CD8-positive, alpha-beta memory T cell (primary cell): ENCODE measurements at regions not wholly inside any gene's neighbourhood (a gene's known extent, or its start where the extent isn't known, plus 50 kb on each side); places are given as distances from the start of the nearest gene placed in this dataset.

Experiments
- CTCF ChIA-PET: fragments of 350-600 bp; sonication (Branson Sonifier 250); formaldehyde crosslinking; loops from one replicate; lab custom pipeline; 2021; ENCODE audit warnings: antibody characterized with exemption; lab: Charles Lee
- POLR2A ChIA-PET: fragments of 350-600 bp; sonication (Branson Sonifier 250); formaldehyde crosslinking; loops from one replicate; lab custom pipeline; 2021; ENCODE audit warnings: antibody characterized with exemption; lab: Charles Lee
- DNase-seq, 5 donors: peaks; one replicate each; pipeline versions ENCODE4 v3.0.0 to v3.0.0-alpha.2; 2020 to 2022; ENCODE audit warnings: mixed read lengths in 1 of 5
- H3K27ac ChIP-seq: one replicate; pipeline ENCODE4 v1.7.0; 2013; ENCODE audit warnings: low read depth, mild to moderate bottlenecking, low read length, moderate library complexity
- H3K27me3 ChIP-seq: 2 replicates; pipeline ENCODE4 v1.7.0; 2013; ENCODE audit warnings: low read length, mild to moderate bottlenecking; ENCODE audit not compliant: insufficient read depth, poor library complexity, severe bottlenecking
- H3K36me3 ChIP-seq: 2 replicates; pipeline ENCODE4 v1.7.0; 2013; ENCODE audit warnings: mild to moderate bottlenecking, low read length, moderate library complexity; ENCODE audit not compliant: insufficient read depth
- H3K4me1 ChIP-seq: 2 replicates; pipeline ENCODE4 v1.7.0; 2013; ENCODE audit warnings: mild to moderate bottlenecking, low read length, moderate library complexity; ENCODE audit not compliant: insufficient read depth
- H3K4me3 ChIP-seq: 2 replicates; pipeline ENCODE4 v1.7.0; 2013; ENCODE audit warnings: mild to moderate bottlenecking, low read length
- H3K9me3 ChIP-seq: 2 replicates; pipeline ENCODE4 v1.7.0; 2013; ENCODE audit warnings: mild to moderate bottlenecking, low read length
- H3K27ac Mint-ChIP-seq, 8 donors: one replicate each; pipeline ENCODE4 v1.8.0; 2020 to 2021; ENCODE audit warnings: mixed read lengths in 8 of 8, mild to moderate bottlenecking in 6 of 8, inconsistent platforms in 3 of 8, moderate library complexity in 3 of 8
- H3K27me3 Mint-ChIP-seq, 2 donors: one replicate each; pipeline ENCODE4 v1.8.0; 2020 to 2021; ENCODE audit warnings: mixed read lengths in 2 of 2, mild to moderate bottlenecking in 1 of 2, moderate library complexity in 1 of 2
- H3K36me3 Mint-ChIP-seq, 3 donors: one replicate each; pipeline ENCODE4 v1.8.0; 2020 to 2021; ENCODE audit warnings: mixed read lengths in 3 of 3, inconsistent platforms in 1 of 3, mild to moderate bottlenecking in 1 of 3
- H3K4me1 Mint-ChIP-seq, 3 donors: one replicate each; pipeline ENCODE4 v1.8.0; 2020 to 2021; ENCODE audit warnings: mixed read lengths in 3 of 3, inconsistent platforms in 1 of 3, mild to moderate bottlenecking in 1 of 3
- H3K4me3 Mint-ChIP-seq, 7 donors: one replicate each; pipeline ENCODE4 v1.8.0; 2020 to 2021; ENCODE audit warnings: mixed read lengths in 7 of 7, mild to moderate bottlenecking in 6 of 7, moderate library complexity in 4 of 7, inconsistent platforms in 2 of 7
- H3K9me3 Mint-ChIP-seq, 5 donors: one replicate each; pipeline ENCODE4 v1.8.0; 2020 to 2022; ENCODE audit warnings: mixed read lengths in 5 of 5, mild to moderate bottlenecking in 3 of 5, moderate library complexity in 2 of 5, inconsistent platforms in 1 of 5

- ChIA-PET CTCF (no interaction called here), POLR2A (no interaction called here)
- Histone ChIP-seq H3K36me3 (no peaks in the 10 kb centered on the region), H3K4me3 (no peak overlapping the region), H3K27me3 (no peaks in the 10 kb centered on the region), H3K4me1 (no peaks in the 10 kb centered on the region), H3K9me3 (no peaks in the 10 kb centered on the region), H3K27ac (no peak overlapping the region)
- H3K4me3 Mint-ChIP-seq, result no peak overlapping the region
- no peak for DNase-seq
- H3K36me3 Mint-ChIP-seq, result no peaks in the 10 kb centered on the region
- peaks cover 3 to 9% (median 5%) of the 10 kb centered on the region in 5 donors for H3K9me3 Mint-ChIP-seq
- no peaks in the 10 kb centered on the region for H3K4me1 Mint-ChIP-seq
- no peak overlapping the region for H3K27ac Mint-ChIP-seq
- no peaks in the 10 kb centered on the region for H3K27me3 Mint-ChIP-seq
These were observed 510.9 kb downstream of the ZNF608 start for GRCh38 chr5:124235576-124235975.

- Mint-ChIP-seq H3K4me1 (no peaks in the 10 kb centered on the region), H3K36me3 (no peaks in the 10 kb centered on the region), H3K9me3 (peaks cover 2 to 9% (median 5%) of the 10 kb centered on the region in 5 donors)
These were observed 511.5 kb downstream of the ZNF608 start for GRCh38 chr5:124234770-124235562.

GRCh38 chr5:124234022-124234769 lies 512.2 kb downstream of the ZNF608 start:
- CTCF ChIA-PET, result no interaction called here
- Histone ChIP-seq H3K27me3 (no peaks in the 10 kb centered on the region), H3K9me3 (no peaks in the 10 kb centered on the region), H3K4me3 (no peak overlapping the region), H3K36me3 (no peaks in the 10 kb centered on the region), H3K27ac (no peak overlapping the region), H3K4me1 (no peaks in the 10 kb centered on the region)
- DNase-seq, result no peak
- Mint-ChIP-seq H3K27me3 (no peaks in the 10 kb centered on the region), H3K9me3 (peaks cover 2 to 5% (median 4%) of the 10 kb centered on the region in 5 donors), H3K4me3 (no peak overlapping the region), H3K4me1 (no peaks in the 10 kb centered on the region), H3K36me3 (no peaks in the 10 kb centered on the region), H3K27ac (no peak overlapping the region)
- POLR2A ChIA-PET, result no interaction called here

More at GRCh38 chr5:124234770-124235562, 511.5 kb downstream of the ZNF608 start:
- ChIA-PET POLR2A (no interaction called here), CTCF (no interaction called here)
- Histone ChIP-seq H3K4me3 (no peak overlapping the region), H3K27ac (no peak overlapping the region), H3K27me3 (no peaks in the 10 kb centered on the region), H3K36me3 (no peaks in the 10 kb centered on the region), H3K4me1 (no peaks in the 10 kb centered on the region), H3K9me3 (no peaks in the 10 kb centered on the region)
- Mint-ChIP-seq H3K27me3 (no peaks in the 10 kb centered on the region), H3K4me3 (no peak overlapping the region), H3K27ac (no peak overlapping the region)
- no peak for DNase-seq

GRCh38 chr5:124232515-124232914 lies 513.9 kb downstream of the ZNF608 start:
- no peaks in the 10 kb centered on the region for H3K36me3 Mint-ChIP-seq
- Histone ChIP-seq H3K36me3 (no peaks in the 10 kb centered on the region), H3K4me1 (no peaks in the 10 kb centered on the region)

GRCh38 chr5:124231802-124232201 lies 514.6 kb downstream of the ZNF608 start:
- Histone ChIP-seq H3K27ac (no peak overlapping the region), H3K9me3 (no peaks in the 10 kb centered on the region), H3K36me3 (no peaks in the 10 kb centered on the region), H3K27me3 (no peaks in the 10 kb centered on the region), H3K4me1 (no peaks in the 10 kb centered on the region), H3K4me3 (no peak overlapping the region)
- Mint-ChIP-seq H3K4me1 (no peaks in the 10 kb centered on the region), H3K9me3 (peaks cover 0 to 8% (median 3%) of the 10 kb centered on the region in 5 donors), H3K36me3 (no peaks in the 10 kb centered on the region), H3K27ac (no peak overlapping the region), H3K4me3 (no peak overlapping the region), H3K27me3 (no peaks in the 10 kb centered on the region)
- ChIA-PET POLR2A (no interaction called here), CTCF (no interaction called here)
- no peak for DNase-seq

More at GRCh38 chr5:124232515-124232914, 513.9 kb downstream of the ZNF608 start:
- H3K4me1 Mint-ChIP-seq, result no peaks in the 10 kb centered on the region
- no peak overlapping the region for H3K27ac ChIP-seq
- no peak overlapping the region for H3K4me3 Mint-ChIP-seq
- no peaks in the 10 kb centered on the region for H3K27me3 ChIP-seq
- POLR2A ChIA-PET, result no interaction called here
- no peak for DNase-seq
- H3K9me3 Mint-ChIP-seq, result peaks cover 0 to 4% (median 3%) of the 10 kb centered on the region in 5 donors
- CTCF ChIA-PET, result no interaction called here
- no peaks in the 10 kb centered on the region for H3K9me3 ChIP-seq
- no peak overlapping the region for H3K4me3 ChIP-seq
- no peak overlapping the region for H3K27ac Mint-ChIP-seq
- no peaks in the 10 kb centered on the region for H3K27me3 Mint-ChIP-seq

GRCh38 chr5:124231230-124231629 lies 515.2 kb downstream of the ZNF608 start:
- H3K4me3 Mint-ChIP-seq, result no peak overlapping the region
- no peaks in the 10 kb centered on the region for H3K27me3 Mint-ChIP-seq
- no peaks in the 10 kb centered on the region for H3K27me3 ChIP-seq
- no peaks in the 10 kb centered on the region for H3K36me3 ChIP-seq
- CTCF ChIA-PET, result no interaction called here
- POLR2A ChIA-PET, result no interaction called here
- H3K27ac ChIP-seq, result no peak overlapping the region
- H3K9me3 ChIP-seq, result no peaks in the 10 kb centered on the region
- no peaks in the 10 kb centered on the region for H3K36me3 Mint-ChIP-seq
- H3K27ac Mint-ChIP-seq, result no peak overlapping the region
- H3K4me1 Mint-ChIP-seq, result no peaks in the 10 kb centered on the region
- DNase-seq, result no peak
- H3K4me3 ChIP-seq, result no peak overlapping the region
- peaks cover 0 to 9% (median 2%) of the 10 kb centered on the region in 5 donors for H3K9me3 Mint-ChIP-seq
- H3K4me1 ChIP-seq, result no peaks in the 10 kb centered on the region

GRCh38 chr5:124230456-124230855 lies 516.0 kb downstream of the ZNF608 start:
- Histone ChIP-seq H3K4me3 (no peak overlapping the region), H3K27ac (no peak overlapping the region), H3K4me1 (no peaks in the 10 kb centered on the region), H3K27me3 (no peaks in the 10 kb centered on the region), H3K36me3 (no peaks in the 10 kb centered on the region), H3K9me3 (no peaks in the 10 kb centered on the region)
- DNase-seq, result no peak
- H3K4me1 Mint-ChIP-seq, result no peaks in the 10 kb centered on the region
- CTCF ChIA-PET, result no interaction called here
- no peak overlapping the region for H3K4me3 Mint-ChIP-seq
- no peaks in the 10 kb centered on the region for H3K27me3 Mint-ChIP-seq
- peaks cover 0 to 9% (median 2%) of the 10 kb centered on the region in 5 donors for H3K9me3 Mint-ChIP-seq
- no peaks in the 10 kb centered on the region for H3K36me3 Mint-ChIP-seq
- POLR2A ChIA-PET, result no interaction called here
- H3K27ac Mint-ChIP-seq, result no peak overlapping the region

GRCh38 chr5:124229352-124229751 lies 517.1 kb downstream of the ZNF608 start:
- no peaks in the 10 kb centered on the region for H3K36me3 Mint-ChIP-seq
- POLR2A ChIA-PET, result no interaction called here

More at GRCh38 chr5:124229352-124229751, 517.1 kb downstream of the ZNF608 start:
- no peak overlapping the region for H3K4me3 Mint-ChIP-seq
- no peaks in the 10 kb centered on the region for H3K27me3 Mint-ChIP-seq
- DNase-seq, result no peak
- CTCF ChIA-PET, result no interaction called here
- H3K9me3 Mint-ChIP-seq, result peaks cover 0 to 9% (median 3%) of the 10 kb centered on the region in 5 donors
- Histone ChIP-seq H3K36me3 (no peaks in the 10 kb centered on the region), H3K4me1 (no peaks in the 10 kb centered on the region), H3K9me3 (no peaks in the 10 kb centered on the region), H3K27me3 (no peaks in the 10 kb centered on the region), H3K4me3 (no peak overlapping the region), H3K27ac (no peak overlapping the region)
- H3K4me1 Mint-ChIP-seq, result no peaks in the 10 kb centered on the region
- H3K27ac Mint-ChIP-seq, result no peak overlapping the region
